DOHH2 (cell line): ENCODE measurements at regions not wholly inside any gene's neighbourhood (a gene's known extent, or its start where the extent isn't known, plus 50 kb on each side); places are given as distances from the start of the nearest gene placed in this dataset.

Source experiments
- EZH2phosphoT487 ChIP-seq: fragments of 200-600 bp; sonication (generic); IDR thresholded peaks from 2 replicates; pipeline ENCODE4 v1.6.1; 2017; ENCODE audit warnings: borderline replicate concordance, mild to moderate bottlenecking, antibody characterized with exemption, low read length, moderate library complexity, mixed read lengths
- TF ChIP-seq, protein P1 (sequence below): fragments of 200-600 bp; sonication (generic); IDR thresholded peaks from one replicate; pipeline ENCODE4 v1.5.1; 2014; ENCODE audit warnings: antibody characterized with exemption, mild to moderate bottlenecking, low read depth, low read length; ENCODE audit not compliant: poor library complexity, severe bottlenecking

DNA sequence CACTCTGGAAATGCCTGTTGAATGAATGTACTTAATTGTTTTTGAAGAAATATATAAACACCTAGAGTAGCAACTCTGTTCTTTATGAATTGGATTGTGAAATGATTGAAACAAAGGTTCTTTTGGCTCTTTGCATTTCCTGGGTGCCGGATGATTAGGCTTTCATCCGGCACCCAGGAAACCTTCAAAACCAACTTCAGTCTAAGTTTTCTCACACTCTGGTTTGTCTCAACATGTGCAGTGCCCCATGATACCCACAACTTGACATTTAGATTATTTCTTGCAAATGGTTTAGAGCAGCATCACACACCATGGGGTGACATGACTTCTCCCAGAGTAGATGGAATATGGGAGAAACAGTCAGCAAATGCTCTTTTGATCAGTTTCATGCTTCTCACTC lies 354.9 kb downstream of the BARHL2 start:
- TF ChIP-seq, protein P1, sequence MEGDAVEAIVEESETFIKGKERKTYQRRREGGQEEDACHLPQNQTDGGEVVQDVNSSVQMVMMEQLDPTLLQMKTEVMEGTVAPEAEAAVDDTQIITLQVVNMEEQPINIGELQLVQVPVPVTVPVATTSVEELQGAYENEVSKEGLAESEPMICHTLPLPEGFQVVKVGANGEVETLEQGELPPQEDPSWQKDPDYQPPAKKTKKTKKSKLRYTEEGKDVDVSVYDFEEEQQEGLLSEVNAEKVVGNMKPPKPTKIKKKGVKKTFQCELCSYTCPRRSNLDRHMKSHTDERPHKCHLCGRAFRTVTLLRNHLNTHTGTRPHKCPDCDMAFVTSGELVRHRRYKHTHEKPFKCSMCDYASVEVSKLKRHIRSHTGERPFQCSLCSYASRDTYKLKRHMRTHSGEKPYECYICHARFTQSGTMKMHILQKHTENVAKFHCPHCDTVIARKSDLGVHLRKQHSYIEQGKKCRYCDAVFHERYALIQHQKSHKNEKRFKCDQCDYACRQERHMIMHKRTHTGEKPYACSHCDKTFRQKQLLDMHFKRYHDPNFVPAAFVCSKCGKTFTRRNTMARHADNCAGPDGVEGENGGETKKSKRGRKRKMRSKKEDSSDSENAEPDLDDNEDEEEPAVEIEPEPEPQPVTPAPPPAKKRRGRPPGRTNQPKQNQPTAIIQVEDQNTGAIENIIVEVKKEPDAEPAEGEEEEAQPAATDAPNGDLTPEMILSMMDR: no peak
- TF ChIP-seq EZH2phosphoT487: no peak
